ENCODE measurements at regions not wholly inside any gene's neighbourhood (a gene's known extent, or its start where the extent isn't known, plus 50 kb on each side); places are given as distances from the start of the nearest gene placed in this dataset.

DNA sequence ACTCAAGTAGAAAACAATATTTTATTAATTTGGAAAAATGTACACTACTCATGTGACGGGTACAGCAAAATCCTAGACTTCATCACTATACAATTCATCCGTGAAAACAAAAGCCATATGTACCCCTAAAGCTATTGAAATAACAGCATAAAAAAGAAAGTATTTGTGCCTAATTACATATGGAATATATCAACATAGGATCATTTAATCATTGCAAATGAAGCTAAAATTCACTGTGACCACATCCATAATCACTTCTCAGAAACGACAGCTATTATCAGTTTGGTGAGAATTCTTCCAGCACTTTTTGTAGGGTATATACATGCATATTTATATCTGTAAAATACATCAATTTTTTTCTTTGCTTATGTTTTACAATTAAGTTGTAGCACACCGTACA lies 128.0 kb downstream of the ARL4A start:
- TF ChIP-seq POLR2A (IDR thresholded peaks at IDR 0.05; ENCODE audit: low read depth, low read length), result no peak
- TF ChIP-seq TAF1 (IDR thresholded peaks at IDR 0.05; ENCODE audit: borderline replicate concordance, low read depth, low read length), result no peak

All from GM12892 (cell line).